Pancreas (tissue), 10 donors: ENCODE measurements at regions not wholly inside any gene's neighbourhood (a gene's known extent, or its start where the extent isn't known, plus 50 kb on each side); places are given as distances from the start of the nearest gene placed in this dataset.
"Not testable (repeated sequence)": the region's sequence is repeated elsewhere in the genome, so short reads cannot be mapped to it uniquely, and the experiment has no call there.

Experiments
- ATAC-seq, 4 donors: fragments of 200-7000 bp; cut with Tn5 transposase; one replicate each; pipeline versions ENCODE4 v1.8.0 to v1.9.1; 2020; ENCODE audit warnings: mild to moderate bottlenecking in 4 of 4, moderate library complexity in 4 of 4
- DNase-seq, 6 donors: peaks; one replicate each; pipeline ENCODE4 v3.0.0-alpha.2; 2020
- FAIRE-seq: peaks from 2 replicates; lab custom pipeline; 2012; peaks lifted over from hg19 to GRCh38; lab: Jason Lieb, UNC
- H3K27ac ChIP-seq, 4 donors: fragments of 200-600 bp; sonication (generic); 1 replicate in 3 of 4; 2 replicates in 1 of 4; pipeline versions ENCODE4 v1.5.0 to v1.8.0; 2020
- H3K27me3 ChIP-seq, 4 donors: fragments of 200-600 bp; one replicate each; pipeline ENCODE4 v1.8.0; 2021
- H3K36me3 ChIP-seq, 3 donors: fragments of 200-600 bp; sonication (generic) in 1 of 3; one replicate each; pipeline versions ENCODE4 v1.5.0 to v1.8.0; 2020 to 2021
- H3K4me1 ChIP-seq, 3 donors: fragments of 200-600 bp; one replicate each; pipeline ENCODE4 v1.8.0; 2021
- H3K4me3 ChIP-seq, 4 donors: fragments of 200-600 bp; sonication (generic) in 2 of 4; one replicate each; pipeline versions ENCODE4 v1.5.0 to v1.8.0; 2020 to 2021
- H3K9me3 ChIP-seq, 4 donors: fragments of 200-600 bp; one replicate each; pipeline ENCODE4 v1.8.0; 2021
- CTCF ChIP-seq, 4 donors: fragments of 200-600 bp; sonication (generic) in 3 of 4; IDR thresholded peaks; one replicate each; pipeline versions ENCODE4 v1.5.0 to v1.8.0; 2021; ENCODE audit warnings: antibody characterized with exemption in 4 of 4
- WGBS, 2 donors: extraction: QIAGEN DNeasy Blood & Tissue Kit; methylation state at CpG; one replicate each; pipeline ENCODE4 v1.1.7; 2013; 5-methylcytosine and 5-hydroxymethylcytosine counted together
- intact Hi-C, 3 donors: fragments of 100-400 bp; cut with DNase I; formaldehyde crosslinking; loops; one replicate each; pipeline versions ENCODE4 v1.11.1 to v1.14.2; 2022
- donor health status: healthy with polysubstance abuse.
- donor health status: DM: no; HTN: no; CAD: no; lungs with moderate emphysema.
- donor health status: DM: no; HTN: no; CAD: no.
- donor health status: control.
- donor health status: control.
- donor health status: Bipolar disorder and iron deficiency.
- donor health status: DM: yes; HTN: yes; CAD: no.
- donor health status: DM: no; HTN: no; CAD: no.
- donor health status: DM: no; HTN: no; CAD: no.
- donor health status: DM: yes; HTN: yes; CAD: no.

- intact Hi-C loops, result no loop called here
- no peaks in the 10 kb centered on the region for H3K36me3 ChIP-seq
- no peaks in the 10 kb centered on the region for H3K27me3 ChIP-seq
- WGBS, 2 donors, result 60% methylated on average over 2 of the region's 2 CpGs
- no peak overlapping the region for H3K27ac ChIP-seq
- H3K4me3 ChIP-seq, result no peak overlapping the region
- H3K9me3 ChIP-seq, result no peaks in the 10 kb centered on the region
- no peak for ATAC-seq
- no peak for FAIRE-seq
- H3K4me1 ChIP-seq, result no peaks in the 10 kb centered on the region
- DNase-seq, result no peak
- no peak for TF ChIP-seq CTCF (IDR thresholded peaks at IDR 0.05)
These were observed 1115.1 kb downstream of the PLA2G4A start for GRCh38 chr1:187943606-187944403.

GRCh38 chr1:187946661-187947060 is 1117.9 kb downstream of the PLA2G4A start:
- ATAC-seq, intact Hi-C loops, H3K9me3 ChIP-seq, FAIRE-seq, H3K27me3 ChIP-seq, H3K27ac ChIP-seq, H3K4me3 ChIP-seq, DNase-seq, H3K4me1 ChIP-seq, H3K36me3 ChIP-seq: not testable (repeated sequence)
- 62 to 68% methylated on average over 3 of the region's 3 CpGs for WGBS, 2 donors

GRCh38 chr1:187947359-187947758 is 1118.6 kb downstream of the PLA2G4A start:
- H3K27ac ChIP-seq, result no peak overlapping the region
- H3K4me3 ChIP-seq, result no peak overlapping the region
- no peak for TF ChIP-seq CTCF (IDR thresholded peaks at IDR 0.05)
- intact Hi-C loops, result no loop called here
- H3K4me1 ChIP-seq, result no peaks in the 10 kb centered on the region
- no peaks in the 10 kb centered on the region for H3K27me3 ChIP-seq
- DNase-seq (no peak), FAIRE-seq (no peak), ATAC-seq (no peak)
- H3K36me3 ChIP-seq, result no peaks in the 10 kb centered on the region
- H3K9me3 ChIP-seq, result no peaks in the 10 kb centered on the region

GRCh38 chr1:187948170-187948794 is 1119.5 kb downstream of the PLA2G4A start:
- DNase-seq (no peak), FAIRE-seq (no peak), ATAC-seq (no peak)
- intact Hi-C loops, result no loop called here
- no peak overlapping the region for H3K4me3 ChIP-seq
- no peaks in the 10 kb centered on the region for H3K27me3 ChIP-seq
- H3K9me3 ChIP-seq, result no peaks in the 10 kb centered on the region
- H3K4me1 ChIP-seq, result no peaks in the 10 kb centered on the region
- H3K27ac ChIP-seq, result no peak overlapping the region
- 49 to 60% methylated on average over 1 of the region's 1 CpG for WGBS, 2 donors
- H3K36me3 ChIP-seq, result no peaks in the 10 kb centered on the region
- no peak for TF ChIP-seq CTCF (IDR thresholded peaks at IDR 0.05)

GRCh38 chr1:187949567-187949966 is 1120.8 kb downstream of the PLA2G4A start:
- TF ChIP-seq CTCF (IDR thresholded peaks at IDR 0.05), result no peak
- Histone ChIP-seq H3K36me3 (no peaks in the 10 kb centered on the region), H3K27ac (no peak overlapping the region), H3K27me3 (no peaks in the 10 kb centered on the region), H3K9me3 (no peaks in the 10 kb centered on the region), H3K4me1 (no peaks in the 10 kb centered on the region), H3K4me3 (no peak overlapping the region)
- intact Hi-C loops, result no loop called here
- no peak for DNase-seq
- FAIRE-seq, result no peak
- WGBS, 2 donors, result 91 to 93% methylated on average over 1 of the region's 1 CpG
- ATAC-seq, result no peak
